H1 (cell line): ENCODE measurements at regions not wholly inside any gene's neighbourhood (a gene's known extent, or its start where the extent isn't known, plus 50 kb on each side); places are given as distances from the start of the nearest gene placed in this dataset.

Experiments used
- CBX5 ChIP-seq: fragments of 300-800, 300-1000 bp; sonication (generic); IDR thresholded peaks from 2 replicates; pipeline ENCODE4 v1.7.1; 2016; ENCODE audit warnings: antibody characterized with exemption, low read length, low read depth
- CHD2 ChIP-seq: IDR thresholded peaks from 2 replicates; pipeline ENCODE4 v1.6.1; 2012; ENCODE audit warnings: low read length, improper control_type of control experiment

GRCh38 chr4:19961091-19961490 is 290.6 kb upstream of the SLIT2 start:
- no peak for TF ChIP-seq CHD2
- no peak for TF ChIP-seq CBX5
